SK-N-MC (cell line): ENCODE measurements at regions not wholly inside any gene's neighbourhood (a gene's known extent, or its start where the extent isn't known, plus 50 kb on each side); places are given as distances from the start of the nearest gene placed in this dataset.

ENCODE experiments used
- EZH2 ChIP-seq: fragments of 200-600 bp; sonication (generic); IDR thresholded peaks from one replicate; pipeline ENCODE4 v1.6.1; 2017; ENCODE audit warnings: antibody characterized with exemption
- POLR2AphosphoS5 ChIP-seq: IDR thresholded peaks from 2 replicates; pipeline ENCODE4 v1.6.1; 2012; ENCODE audit warnings: mild to moderate bottlenecking, low read depth, low read length, borderline replicate concordance

GRCh38 chr18:11553098-11553940, 56.1 kb upstream of the SLC35G4 start:
- TF ChIP-seq POLR2AphosphoS5 (no peak), EZH2 (no peak)
